SK-N-SH treated with all-trans-retinoic acid at 6 μM for 48 hours (cell line): ENCODE measurements at regions not wholly inside any gene's neighbourhood (a gene's known extent, or its start where the extent isn't known, plus 50 kb on each side); places are given as distances from the start of the nearest gene placed in this dataset.

Experiments used
- ATAC-seq: fragments of 200-7000 bp; cut with Tn5 transposase; 3 replicates; pipeline ENCODE4 v1.9.1; 2020; ENCODE audit warnings: mild to moderate bottlenecking, moderate library complexity
- BACH2 ChIP-seq: fragments of 250-450 bp; sonication (Bioruptor Pico); IDR thresholded peaks from 2 replicates; pipeline ENCODE4 v1.9.0; 2021; ENCODE audit warnings: mild to moderate bottlenecking, borderline replicate concordance
- CSDC2 ChIP-seq: fragments of 250-450 bp; sonication (Bioruptor Pico); IDR thresholded peaks from 2 replicates; pipeline ENCODE4 v1.5.0; 2020; ENCODE audit warnings: mild to moderate bottlenecking, moderate library complexity
- ESRRG ChIP-seq: fragments of 250-450 bp; sonication (Bioruptor Pico); IDR thresholded peaks from 2 replicates; pipeline ENCODE4 v1.6.1; 2021; ENCODE audit warnings: mild to moderate bottlenecking
- GLIS3 ChIP-seq: fragments of 250-450 bp; sonication (Bioruptor Pico); IDR thresholded peaks from 2 replicates; pipeline ENCODE4 v1.5.0; 2020; ENCODE audit warnings: mild to moderate bottlenecking, moderate library complexity
- ISL1 ChIP-seq: fragments of 250-450 bp; sonication (Bioruptor Pico); IDR thresholded peaks from 2 replicates; pipeline ENCODE4 v2.1.2; 2022; ENCODE audit warnings: mild to moderate bottlenecking, moderate library complexity
- OSR1 ChIP-seq: fragments of 250-450 bp; sonication (Bioruptor Pico); IDR thresholded peaks from 2 replicates; pipeline ENCODE4 v1.8.0; 2022; ENCODE audit warnings: moderate library complexity, mild to moderate bottlenecking, inconsistent platforms
- PATZ1 ChIP-seq: fragments of 250-450 bp; sonication (Bioruptor Pico); IDR thresholded peaks from 2 replicates; pipeline ENCODE4 v1.8.0; 2020; ENCODE audit warnings: mild to moderate bottlenecking, moderate library complexity, borderline replicate concordance
- PPARA ChIP-seq: fragments of 250-450 bp; sonication (Bioruptor Pico); IDR thresholded peaks from 2 replicates; pipeline ENCODE4 v1.5.0; 2020; ENCODE audit warnings: mild to moderate bottlenecking, borderline replicate concordance
- RARB ChIP-seq: fragments of 250-450 bp; sonication (Bioruptor Pico); IDR thresholded peaks from 2 replicates; pipeline ENCODE4 v1.8.0; 2021; ENCODE audit warnings: mild to moderate bottlenecking, moderate library complexity
- SNAI2 ChIP-seq: fragments of 250-450 bp; sonication (Bioruptor Pico); IDR thresholded peaks from 2 replicates; pipeline ENCODE4 v1.5.0; 2020; ENCODE audit warnings: mild to moderate bottlenecking, moderate library complexity
- TCF4 ChIP-seq: fragments of 250-450 bp; sonication (Bioruptor Pico); IDR thresholded peaks from 2 replicates; pipeline ENCODE4 v1.8.0; 2021; ENCODE audit warnings: mild to moderate bottlenecking, moderate library complexity, borderline replicate concordance
- ZC3H10 ChIP-seq: fragments of 250-450 bp; sonication (Bioruptor Pico); IDR thresholded peaks from 2 replicates; pipeline ENCODE4 v1.5.1; 2021; ENCODE audit warnings: mild to moderate bottlenecking, moderate library complexity
- ZFP3 ChIP-seq: fragments of 250-450 bp; sonication (Bioruptor Pico); IDR thresholded peaks from 2 replicates; pipeline ENCODE4 v1.5.0; 2020; ENCODE audit warnings: mild to moderate bottlenecking, moderate library complexity
- ZFP30 ChIP-seq: fragments of 450-650 bp; formaldehyde crosslinking; IDR thresholded peaks from 2 replicates; pipeline ENCODE4 v1.5.0; 2022; ENCODE audit warnings: mild to moderate bottlenecking, moderate library complexity
- ZNF565 ChIP-seq: fragments of 450-650 bp; formaldehyde crosslinking; conservative IDR thresholded peaks from 2 replicates; pipeline ENCODE4 v1.5.0; 2020; ENCODE audit warnings: low read depth, mild to moderate bottlenecking, moderate library complexity
- ZNF70 ChIP-seq: fragments of 450-650 bp; formaldehyde crosslinking; IDR thresholded peaks from 2 replicates; pipeline ENCODE4 v1.5.0; 2020; ENCODE audit warnings: mild to moderate bottlenecking, moderate library complexity
- ZNF8 ChIP-seq: fragments of 450-650 bp; formaldehyde crosslinking; IDR thresholded peaks from 2 replicates; pipeline ENCODE4 v1.5.0; 2020; ENCODE audit warnings: mild to moderate bottlenecking, moderate library complexity
- TF ChIP-seq, protein P1 (sequence below): fragments of 250-450 bp; sonication (Bioruptor Pico); IDR thresholded peaks from 2 replicates; pipeline ENCODE4 v1.8.0; 2021; ENCODE audit warnings: low read depth, mild to moderate bottlenecking, moderate library complexity, borderline replicate concordance
- TF ChIP-seq, protein P2 (sequence below): fragments of 250-450 bp; sonication (Bioruptor Pico); IDR thresholded peaks from 2 replicates; pipeline ENCODE4 v1.5.1; 2020; ENCODE audit warnings: low read depth, mild to moderate bottlenecking, moderate library complexity
- TF ChIP-seq, protein P3 (sequence below): fragments of 250-450 bp; sonication (Bioruptor Pico); IDR thresholded peaks from 2 replicates; pipeline ENCODE4 v1.5.0; 2020; ENCODE audit warnings: mild to moderate bottlenecking, moderate library complexity
- TF ChIP-seq, protein P4 (sequence below): fragments of 250-450 bp; sonication (Bioruptor Pico); IDR thresholded peaks from 2 replicates; pipeline ENCODE4 v1.5.1; 2021; ENCODE audit warnings: mild to moderate bottlenecking, moderate library complexity

- TF ChIP-seq ISL1 (no peak), SNAI2 (CRISPR knock-in tag) (no peak), OSR1 (CRISPR knock-in tag) (no peak), PPARA (no peak), ZFP3 (CRISPR knock-in tag) (no peak), ZNF70 (CRISPR knock-in tag) (no peak), BACH2 (CRISPR knock-in tag) (no peak), CSDC2 (CRISPR knock-in tag) (no peak), ZFP30 (CRISPR knock-in tag) (no peak), GLIS3 (CRISPR knock-in tag) (no peak), TCF4 (no peak), ZC3H10 (CRISPR knock-in tag) (no peak), ZNF8 (CRISPR knock-in tag) (no peak), PATZ1 (CRISPR knock-in tag) (no peak), RARB (CRISPR knock-in tag) (no peak)
- TF ChIP-seq, protein P1, sequence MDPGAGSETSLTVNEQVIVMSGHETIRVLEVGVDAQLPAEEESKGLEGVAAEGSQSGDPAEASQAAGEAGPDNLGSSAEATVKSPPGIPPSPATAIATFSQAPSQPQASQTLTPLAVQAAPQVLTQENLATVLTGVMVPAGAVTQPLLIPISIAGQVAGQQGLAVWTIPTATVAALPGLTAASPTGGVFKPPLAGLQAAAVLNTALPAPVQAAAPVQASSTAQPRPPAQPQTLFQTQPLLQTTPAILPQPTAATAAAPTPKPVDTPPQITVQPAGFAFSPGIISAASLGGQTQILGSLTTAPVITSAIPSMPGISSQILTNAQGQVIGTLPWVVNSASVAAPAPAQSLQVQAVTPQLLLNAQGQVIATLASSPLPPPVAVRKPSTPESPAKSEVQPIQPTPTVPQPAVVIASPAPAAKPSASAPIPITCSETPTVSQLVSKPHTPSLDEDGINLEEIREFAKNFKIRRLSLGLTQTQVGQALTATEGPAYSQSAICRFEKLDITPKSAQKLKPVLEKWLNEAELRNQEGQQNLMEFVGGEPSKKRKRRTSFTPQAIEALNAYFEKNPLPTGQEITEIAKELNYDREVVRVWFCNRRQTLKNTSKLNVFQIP (CRISPR knock-in tag): no peak
- TF ChIP-seq, protein P2, sequence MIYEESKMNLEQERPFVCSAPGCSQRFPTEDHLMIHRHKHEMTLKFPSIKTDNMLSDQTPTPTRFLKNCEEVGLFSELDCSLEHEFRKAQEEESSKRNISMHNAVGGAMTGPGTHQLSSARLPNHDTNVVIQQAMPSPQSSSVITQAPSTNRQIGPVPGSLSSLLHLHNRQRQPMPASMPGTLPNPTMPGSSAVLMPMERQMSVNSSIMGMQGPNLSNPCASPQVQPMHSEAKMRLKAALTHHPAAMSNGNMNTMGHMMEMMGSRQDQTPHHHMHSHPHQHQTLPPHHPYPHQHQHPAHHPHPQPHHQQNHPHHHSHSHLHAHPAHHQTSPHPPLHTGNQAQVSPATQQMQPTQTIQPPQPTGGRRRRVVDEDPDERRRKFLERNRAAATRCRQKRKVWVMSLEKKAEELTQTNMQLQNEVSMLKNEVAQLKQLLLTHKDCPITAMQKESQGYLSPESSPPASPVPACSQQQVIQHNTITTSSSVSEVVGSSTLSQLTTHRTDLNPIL (CRISPR knock-in tag): no peak
- ATAC-seq: no peak
Observed at GRCh38 chr3:146685050-146685814, 80.1 kb upstream of the PLSCR5 start.

GRCh38 chr3:146682171-146682570, 77.0 kb upstream of the PLSCR5 start:
- TF ChIP-seq ZFP3 (CRISPR knock-in tag) (no peak), OSR1 (CRISPR knock-in tag) (no peak), ZNF565 (no peak), ESRRG (CRISPR knock-in tag) (no peak), TCF4 (no peak)
- TF ChIP-seq, protein P3, sequence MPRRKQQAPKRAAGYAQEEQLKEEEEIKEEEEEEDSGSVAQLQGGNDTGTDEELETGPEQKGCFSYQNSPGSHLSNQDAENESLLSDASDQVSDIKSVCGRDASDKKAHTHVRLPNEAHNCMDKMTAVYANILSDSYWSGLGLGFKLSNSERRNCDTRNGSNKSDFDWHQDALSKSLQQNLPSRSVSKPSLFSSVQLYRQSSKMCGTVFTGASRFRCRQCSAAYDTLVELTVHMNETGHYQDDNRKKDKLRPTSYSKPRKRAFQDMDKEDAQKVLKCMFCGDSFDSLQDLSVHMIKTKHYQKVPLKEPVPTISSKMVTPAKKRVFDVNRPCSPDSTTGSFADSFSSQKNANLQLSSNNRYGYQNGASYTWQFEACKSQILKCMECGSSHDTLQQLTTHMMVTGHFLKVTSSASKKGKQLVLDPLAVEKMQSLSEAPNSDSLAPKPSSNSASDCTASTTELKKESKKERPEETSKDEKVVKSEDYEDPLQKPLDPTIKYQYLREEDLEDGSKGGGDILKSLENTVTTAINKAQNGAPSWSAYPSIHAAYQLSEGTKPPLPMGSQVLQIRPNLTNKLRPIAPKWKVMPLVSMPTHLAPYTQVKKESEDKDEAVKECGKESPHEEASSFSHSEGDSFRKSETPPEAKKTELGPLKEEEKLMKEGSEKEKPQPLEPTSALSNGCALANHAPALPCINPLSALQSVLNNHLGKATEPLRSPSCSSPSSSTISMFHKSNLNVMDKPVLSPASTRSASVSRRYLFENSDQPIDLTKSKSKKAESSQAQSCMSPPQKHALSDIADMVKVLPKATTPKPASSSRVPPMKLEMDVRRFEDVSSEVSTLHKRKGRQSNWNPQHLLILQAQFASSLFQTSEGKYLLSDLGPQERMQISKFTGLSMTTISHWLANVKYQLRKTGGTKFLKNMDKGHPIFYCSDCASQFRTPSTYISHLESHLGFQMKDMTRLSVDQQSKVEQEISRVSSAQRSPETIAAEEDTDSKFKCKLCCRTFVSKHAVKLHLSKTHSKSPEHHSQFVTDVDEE (CRISPR knock-in tag): no peak
- TF ChIP-seq, protein P4, sequence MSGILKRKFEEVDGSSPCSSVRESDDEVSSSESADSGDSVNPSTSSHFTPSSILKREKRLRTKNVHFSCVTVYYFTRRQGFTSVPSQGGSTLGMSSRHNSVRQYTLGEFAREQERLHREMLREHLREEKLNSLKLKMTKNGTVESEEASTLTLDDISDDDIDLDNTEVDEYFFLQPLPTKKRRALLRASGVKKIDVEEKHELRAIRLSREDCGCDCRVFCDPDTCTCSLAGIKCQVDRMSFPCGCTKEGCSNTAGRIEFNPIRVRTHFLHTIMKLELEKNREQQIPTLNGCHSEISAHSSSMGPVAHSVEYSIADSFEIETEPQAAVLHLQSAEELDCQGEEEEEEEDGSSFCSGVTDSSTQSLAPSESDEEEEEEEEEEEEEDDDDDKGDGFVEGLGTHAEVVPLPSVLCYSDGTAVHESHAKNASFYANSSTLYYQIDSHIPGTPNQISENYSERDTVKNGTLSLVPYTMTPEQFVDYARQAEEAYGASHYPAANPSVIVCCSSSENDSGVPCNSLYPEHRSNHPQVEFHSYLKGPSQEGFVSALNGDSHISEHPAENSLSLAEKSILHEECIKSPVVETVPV (CRISPR knock-in tag): no peak
- TF ChIP-seq, protein P2 (CRISPR knock-in tag): no peak
- ATAC-seq: no peak
